Activated CD4-positive, alpha-beta T cell treated with anti-CD3 and anti-CD28 coated beads, Interleukin-2, amount 50 U/mL, for 4 hours (primary cell): ENCODE measurements at regions not wholly inside any gene's neighbourhood (a gene's known extent, or its start where the extent isn't known, plus 50 kb on each side); places are given as distances from the start of the nearest gene placed in this dataset.
"Not testable (repeated sequence)": the region's sequence is repeated elsewhere in the genome, so short reads cannot be mapped to it uniquely, and the experiment has no call there.

ENCODE experiments used
- DNase-seq, 2 experiments: peaks; one replicate each; pipeline ENCODE4 v3.0.0-alpha.2; 2020

DNA sequence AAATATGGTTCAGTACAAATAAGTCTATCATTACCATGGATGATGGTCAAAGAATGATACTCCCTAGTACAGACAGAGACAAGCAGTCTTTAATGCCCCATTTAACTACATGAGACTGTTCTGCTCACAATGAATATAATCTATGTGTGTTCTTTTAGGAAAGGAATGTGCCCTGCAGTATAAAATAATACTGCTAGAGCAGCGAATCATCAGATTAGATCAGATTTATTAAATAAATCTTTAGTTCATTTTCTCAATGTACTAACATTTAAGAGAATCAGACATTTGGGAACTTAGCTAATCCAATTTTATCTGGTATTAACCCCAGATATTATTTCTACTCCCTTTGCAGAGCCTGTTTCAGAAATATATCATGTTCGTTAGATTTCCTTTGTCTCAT lies 272.0 kb upstream of the GCFC2 start:
- DNase-seq = no peak

GRCh38 chr2:75964646-75965045 lies 253.9 kb upstream of the GCFC2 start:
- no peak for DNase-seq

DNA sequence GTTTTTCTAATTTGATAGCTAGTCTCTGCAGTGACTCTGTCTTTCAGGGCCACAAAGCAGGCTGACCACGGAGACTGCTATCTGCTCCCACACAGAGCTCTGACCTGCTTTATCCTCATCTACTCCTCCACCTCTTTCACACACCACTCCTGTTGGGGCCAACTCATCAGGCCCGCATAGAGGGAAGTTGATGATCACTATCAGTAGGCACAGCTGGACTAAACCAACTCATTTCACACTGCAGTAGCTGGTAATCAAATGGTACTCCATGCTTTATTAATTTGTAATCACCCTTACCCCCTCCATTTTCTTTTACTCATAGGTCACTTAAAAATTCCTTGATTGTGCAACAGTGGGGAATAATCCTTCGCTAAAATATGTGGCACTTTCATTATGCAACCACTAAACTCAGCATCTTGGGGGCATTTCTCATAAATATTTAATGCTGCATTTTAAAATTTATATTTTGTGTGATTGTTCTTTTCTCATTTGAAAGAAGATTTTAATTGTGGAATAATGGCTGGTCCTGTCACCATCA lies 249.8 kb upstream of the GCFC2 start:
- DNase-seq = no peak

DNA sequence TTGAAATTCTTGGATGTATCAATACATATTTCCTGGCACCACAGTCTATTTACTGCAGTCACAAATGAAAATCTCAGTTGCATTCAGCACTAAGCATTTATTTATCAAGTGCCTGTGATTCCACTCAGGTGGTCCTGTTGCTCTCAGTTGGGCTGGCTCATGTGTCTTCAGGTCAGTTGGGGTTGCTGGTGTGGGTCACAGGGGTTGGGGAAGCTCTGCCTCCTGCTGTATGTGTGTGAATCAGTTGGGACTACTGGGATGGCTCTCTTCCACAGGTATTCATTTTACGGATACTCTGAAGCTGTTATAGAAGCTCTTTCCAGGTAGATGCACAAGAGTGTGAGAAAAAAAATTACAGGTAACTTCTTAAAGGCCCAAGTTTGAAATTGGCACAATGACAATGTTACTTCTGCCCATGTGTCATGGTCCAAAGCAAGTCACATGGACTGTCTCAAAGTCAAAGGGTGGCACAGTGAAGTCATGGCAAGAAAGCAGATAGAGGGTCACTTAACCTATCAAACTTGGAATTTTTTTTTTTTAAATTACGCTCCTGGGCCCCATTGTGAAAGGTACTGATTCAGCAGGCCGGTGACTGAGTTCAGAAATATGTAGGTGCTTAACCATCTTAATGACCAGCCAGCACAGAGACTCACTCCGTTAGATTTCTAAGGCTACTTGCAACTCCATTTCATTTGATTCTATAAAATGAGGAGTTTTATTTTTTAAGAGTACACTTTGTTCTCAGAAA lies 249.2 kb upstream of the GCFC2 start:
- no peak for DNase-seq

DNA sequence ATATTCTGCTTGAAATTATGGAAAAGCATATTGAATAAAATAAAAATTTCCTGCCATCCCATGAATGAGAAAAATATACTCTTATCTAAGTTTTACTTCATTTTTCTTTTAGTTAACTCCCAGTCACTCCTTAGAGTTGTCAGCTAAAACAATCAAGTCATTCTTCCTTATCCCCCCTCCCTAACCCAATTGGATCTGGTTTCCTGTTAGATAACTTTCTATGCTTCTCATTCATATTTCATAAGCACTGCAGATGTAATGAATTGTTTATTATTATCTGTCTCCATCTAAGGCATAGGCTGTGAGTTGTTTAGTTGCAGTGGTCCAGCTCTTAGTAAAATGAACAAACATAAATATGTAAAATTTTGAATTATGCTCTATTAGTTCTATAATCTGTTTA lies 244.0 kb upstream of the GCFC2 start:
- DNase-seq = no peak

GRCh38 chr2:75952173-75952572 lies 241.5 kb upstream of the GCFC2 start:
- DNase-seq = no peak

- no peak for DNase-seq
Measured at GRCh38 chr2:75949385-75950030, 238.8 kb upstream of the GCFC2 start.

DNA sequence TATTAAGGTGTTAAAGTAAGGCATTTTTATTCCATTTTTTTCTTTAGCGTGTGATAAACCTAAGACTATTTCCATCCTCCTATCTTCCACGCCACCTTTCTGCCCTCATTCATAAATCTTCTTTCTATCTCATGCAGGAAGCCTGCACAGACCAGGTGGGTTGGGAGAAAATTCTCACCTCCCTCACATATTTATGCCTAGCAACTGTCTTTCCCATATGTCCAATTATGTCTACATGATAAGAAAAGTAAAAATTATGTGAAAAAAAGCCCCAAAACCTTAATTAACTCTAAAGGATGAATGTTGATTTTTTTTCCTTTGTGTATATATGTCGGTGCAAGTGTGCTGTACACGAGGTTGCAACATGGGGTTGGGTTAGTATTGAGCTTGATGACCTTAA lies 225.6 kb upstream of the GCFC2 start:
- no peak for DNase-seq

DNA sequence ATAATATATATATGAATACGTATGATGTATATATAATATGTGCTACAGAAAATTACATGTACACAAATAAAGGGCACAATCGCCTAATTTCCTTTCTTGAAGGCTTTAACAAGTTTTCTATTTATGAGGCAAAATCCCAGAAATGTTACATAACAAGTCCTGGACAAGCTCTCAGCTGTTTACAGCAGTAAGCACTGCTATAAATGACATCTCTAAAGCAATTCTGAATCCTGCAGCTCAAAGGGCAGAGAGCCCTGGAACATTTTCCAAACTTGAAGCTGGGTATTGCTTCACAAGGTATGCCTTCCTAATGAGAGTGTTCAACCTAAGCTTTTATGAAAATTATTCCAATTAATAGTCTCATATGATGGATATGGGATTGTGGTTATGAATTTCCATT lies 222.3 kb upstream of the GCFC2 start:
- no peak for DNase-seq

GRCh38 chr2:75928093-75928492 lies 217.4 kb upstream of the GCFC2 start:
- DNase-seq = no peak

- DNase-seq = no peak
Measured at GRCh38 chr2:75925331-75926024, 214.8 kb upstream of the GCFC2 start.

- no peak for DNase-seq
Measured at GRCh38 chr2:75922191-75922590, 211.5 kb upstream of the GCFC2 start.

- DNase-seq = no peak
Measured at GRCh38 chr2:75920859-75921551, 210.3 kb upstream of the GCFC2 start.

- DNase-seq = no peak
Measured at GRCh38 chr2:75915851-75916634, 205.3 kb upstream of the GCFC2 start.

- no peak for DNase-seq
Measured at GRCh38 chr2:75896779-75897366, 186.2 kb upstream of the GCFC2 start.

DNA sequence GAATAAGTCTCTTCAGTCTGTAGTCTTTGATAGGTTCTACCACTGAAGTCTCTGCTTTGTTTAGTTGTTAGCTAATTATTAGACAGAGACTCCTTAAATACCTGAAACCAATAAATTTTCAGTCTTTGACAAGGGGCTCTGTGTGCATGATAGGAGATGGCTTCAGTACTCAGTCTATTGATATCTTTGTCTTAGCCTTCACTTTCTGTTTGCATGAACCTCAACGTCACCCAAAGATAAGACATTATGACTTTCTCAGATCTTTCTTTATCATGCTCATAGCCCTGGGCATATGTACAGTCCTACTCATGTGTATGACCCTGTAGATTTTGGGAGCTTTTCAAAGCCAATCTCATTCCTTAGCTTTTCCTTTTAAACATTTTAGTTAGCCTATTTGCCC lies 183.5 kb upstream of the GCFC2 start:
- no peak for DNase-seq

DNA sequence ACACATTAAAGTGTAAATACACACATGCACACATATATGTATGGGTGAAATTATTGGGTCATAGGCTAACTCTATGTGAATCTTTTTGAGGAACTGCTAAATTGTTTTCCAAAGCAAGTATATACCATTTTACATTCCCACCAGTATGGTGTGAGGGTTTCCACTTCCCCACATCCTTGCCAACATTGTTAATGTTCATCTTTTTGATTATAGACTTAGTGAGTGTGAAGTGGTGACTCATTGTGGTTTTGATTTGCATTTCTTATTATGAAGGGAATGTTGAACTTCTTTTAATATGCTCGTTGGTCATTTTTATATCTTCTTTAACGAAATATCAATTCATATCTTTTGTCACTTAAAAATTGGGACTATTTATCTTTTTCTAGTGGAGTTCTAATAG lies 181.8 kb upstream of the GCFC2 start:
- DNase-seq = no peak

DNA sequence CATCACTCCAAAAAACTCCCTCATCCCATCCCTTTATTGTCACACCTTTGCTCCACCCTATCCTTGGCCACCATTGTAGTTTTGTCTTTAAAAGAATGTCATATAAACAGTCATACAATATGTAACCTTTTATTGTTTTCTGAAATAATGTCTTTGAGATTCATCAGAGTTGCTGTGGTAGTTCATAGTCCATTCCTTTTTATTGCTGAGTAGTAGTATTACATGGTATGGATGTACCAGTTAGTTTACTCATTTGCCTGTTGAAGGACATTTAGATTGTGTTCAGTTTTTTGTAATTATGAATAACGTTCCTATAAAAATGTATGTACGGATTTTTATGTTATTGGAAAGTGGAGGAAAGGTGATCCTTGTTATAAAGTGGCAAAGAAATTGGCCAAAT lies 171.8 kb upstream of the GCFC2 start:
- no peak for DNase-seq

DNA sequence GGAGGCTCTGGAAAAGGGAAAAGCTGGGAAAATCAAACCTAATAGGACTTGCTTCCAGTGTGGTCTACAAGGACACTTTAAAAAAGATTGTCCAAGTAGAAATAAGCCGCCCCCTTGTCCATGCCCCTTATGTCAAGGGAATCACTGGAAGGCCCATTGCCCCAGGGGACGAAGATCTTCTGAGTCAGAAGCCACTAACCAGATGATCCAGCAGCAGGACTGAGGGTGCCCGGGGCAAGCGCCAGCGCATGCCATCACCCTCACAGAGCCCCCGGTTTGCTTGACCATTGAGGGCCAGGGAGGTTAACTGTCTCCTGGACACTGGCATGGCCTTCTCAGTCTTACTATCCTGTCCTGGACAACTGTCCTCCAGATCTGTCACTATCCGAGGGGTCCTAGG lies 164.9 kb upstream of the GCFC2 start:
- not testable (repeated sequence) for DNase-seq

- not testable (repeated sequence) for DNase-seq
Measured at GRCh38 chr2:75871762-75872614, 161.3 kb upstream of the GCFC2 start.

DNA sequence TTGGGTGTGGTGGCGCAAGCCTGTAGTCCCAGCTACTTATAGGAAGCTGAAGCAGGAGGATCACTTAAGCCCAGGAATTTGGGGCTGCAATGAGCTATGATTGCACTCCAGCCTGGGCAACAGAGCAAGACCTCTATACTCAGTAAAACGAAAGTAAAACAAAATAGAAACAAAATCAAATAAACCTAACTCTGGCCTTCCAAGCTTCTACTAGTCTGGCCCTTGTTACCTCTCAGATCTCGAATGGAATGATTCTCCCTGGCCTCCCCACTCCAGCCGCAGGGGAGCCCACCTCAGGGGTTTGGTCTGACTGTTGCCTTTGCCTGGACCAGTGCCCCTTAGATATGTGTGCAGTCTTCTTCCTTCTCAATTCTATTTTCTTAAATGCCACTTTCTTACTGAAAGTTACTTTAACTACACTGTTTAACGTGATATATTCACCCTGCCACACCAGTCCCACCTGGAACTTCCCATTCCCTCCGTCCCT lies 160.0 kb upstream of the GCFC2 start:
- no peak for DNase-seq
